ENCODE measurements at regions not wholly inside any gene's neighbourhood (a gene's known extent, or its start where the extent isn't known, plus 50 kb on each side); places are given as distances from the start of the nearest gene placed in this dataset.
"Not testable (repeated sequence)": the region's sequence is repeated elsewhere in the genome, so short reads cannot be mapped to it uniquely, and the experiment has no call there.

- no peak for DNase-seq
Observed at GRCh38 chr6:140478631-140479030, 1104.2 kb upstream of the CITED2 start.

GRCh38 chr6:140475086-140475485 lies 1100.6 kb upstream of the CITED2 start:
- DNase-seq: no peak

GRCh38 chr6:140464720-140465119 lies 1090.3 kb upstream of the CITED2 start:
- DNase-seq: no peak

GRCh38 chr6:140463312-140463710 lies 1088.9 kb upstream of the CITED2 start:
- no peak for DNase-seq

GRCh38 chr6:140462453-140463311 lies 1088.2 kb upstream of the CITED2 start:
- DNase-seq: no peak

GRCh38 chr6:140462076-140462452 lies 1087.6 kb upstream of the CITED2 start:
- no peak for DNase-seq

GRCh38 chr6:140460267-140460666 lies 1085.8 kb upstream of the CITED2 start:
- DNase-seq: no peak

GRCh38 chr6:140459209-140459608 lies 1084.8 kb upstream of the CITED2 start:
- no peak for DNase-seq

- DNase-seq: no peak
Observed at GRCh38 chr6:140446241-140446640, 1071.8 kb upstream of the CITED2 start.

GRCh38 chr6:140445474-140446004 lies 1071.1 kb upstream of the CITED2 start:
- DNase-seq: no peak

GRCh38 chr6:140443112-140443511 lies 1068.7 kb upstream of the CITED2 start:
- DNase-seq: not testable (repeated sequence)

GRCh38 chr6:140441256-140441655 lies 1066.8 kb upstream of the CITED2 start:
- DNase-seq: no peak

- no peak for DNase-seq
Observed at GRCh38 chr6:140440223-140440835, 1065.9 kb upstream of the CITED2 start.

- DNase-seq: no peak
Observed at GRCh38 chr6:140438346-140438735, 1063.9 kb upstream of the CITED2 start.

GRCh38 chr6:140437619-140438345 lies 1063.3 kb upstream of the CITED2 start:
- no peak for DNase-seq

GRCh38 chr6:140436023-140436811 lies 1061.8 kb upstream of the CITED2 start:
- DNase-seq: no peak

GRCh38 chr6:140434761-140435160 lies 1060.3 kb upstream of the CITED2 start:
- no peak for DNase-seq

- no peak for DNase-seq
Observed at GRCh38 chr6:140433072-140433471, 1058.6 kb upstream of the CITED2 start.

- no peak for DNase-seq
Observed at GRCh38 chr6:140427842-140428241, 1053.4 kb upstream of the CITED2 start.

- no peak for DNase-seq
Observed at GRCh38 chr6:140414966-140415620, 1040.6 kb upstream of the CITED2 start.

GRCh38 chr6:140403020-140403419 lies 1028.6 kb upstream of the CITED2 start:
- DNase-seq: no peak

GRCh38 chr6:140401761-140402160 lies 1027.3 kb upstream of the CITED2 start:
- DNase-seq: no peak
